ENCODE measurements at regions not wholly inside any gene's neighbourhood (a gene's known extent, or its start where the extent isn't known, plus 50 kb on each side); places are given as distances from the start of the nearest gene placed in this dataset.
"Not testable (repeated sequence)": the region's sequence is repeated elsewhere in the genome, so short reads cannot be mapped to it uniquely, and the experiment has no call there.

DNA sequence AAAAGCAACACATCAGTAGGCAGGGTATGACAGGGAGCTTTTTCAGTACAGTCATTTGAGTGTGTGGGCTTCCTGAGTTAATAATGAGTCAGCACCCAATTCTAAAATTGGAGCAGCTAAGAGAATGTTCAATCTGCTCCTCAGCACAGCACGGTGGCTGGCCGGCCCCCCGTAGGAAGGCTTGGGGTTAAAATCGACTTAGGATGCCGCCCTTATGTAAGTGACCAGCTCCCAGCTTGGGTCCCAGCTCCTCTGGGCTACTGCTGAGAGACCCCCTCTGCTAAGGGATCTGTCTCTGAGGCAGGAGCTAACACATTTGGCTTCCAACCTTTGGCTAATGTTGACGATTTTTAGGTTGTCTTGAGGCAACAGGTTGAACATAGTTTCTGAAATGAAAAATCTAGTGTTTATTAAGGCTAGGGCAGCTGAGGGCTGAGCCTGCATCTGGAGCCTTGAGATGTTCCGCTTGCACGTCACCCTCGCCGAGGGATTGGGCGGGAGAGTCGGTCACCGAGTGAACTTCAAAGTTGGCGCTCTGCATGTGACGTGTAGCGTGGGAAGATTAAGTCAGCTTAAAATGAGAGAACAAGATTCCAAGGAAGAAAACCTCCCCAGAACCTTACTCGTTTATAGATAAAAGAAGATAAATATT, 291.3 kb upstream of the PLGLB2 start:
- not testable (repeated sequence) for H3K27me3 Mint-ChIP-seq (ENCODE audit: low read depth); H3K9me3 Mint-ChIP-seq; DNase-seq (ENCODE audit: low spot score in 2 of 2, unreplicated experiment in 2 of 2); H3K36me3 Mint-ChIP-seq
- H3K4me3 Mint-ChIP-seq: peak overlapping the region; percentile 40
- peak overlapping the region; percentile 85 for H3K27ac Mint-ChIP-seq
- peaks cover 14% of the 10 kb centered on the region for H3K4me1 Mint-ChIP-seq

GRCh38 chr2:87457129-87457499, 290.8 kb upstream of the PLGLB2 start:
- H3K27ac Mint-ChIP-seq; H3K9me3 Mint-ChIP-seq; H3K36me3 Mint-ChIP-seq; H3K27me3 Mint-ChIP-seq (ENCODE audit: low read depth); DNase-seq (ENCODE audit: low spot score in 2 of 2, unreplicated experiment in 2 of 2); H3K4me3 Mint-ChIP-seq: not testable (repeated sequence)
- H3K4me1 Mint-ChIP-seq: peaks cover 14% of the 10 kb centered on the region

DNA sequence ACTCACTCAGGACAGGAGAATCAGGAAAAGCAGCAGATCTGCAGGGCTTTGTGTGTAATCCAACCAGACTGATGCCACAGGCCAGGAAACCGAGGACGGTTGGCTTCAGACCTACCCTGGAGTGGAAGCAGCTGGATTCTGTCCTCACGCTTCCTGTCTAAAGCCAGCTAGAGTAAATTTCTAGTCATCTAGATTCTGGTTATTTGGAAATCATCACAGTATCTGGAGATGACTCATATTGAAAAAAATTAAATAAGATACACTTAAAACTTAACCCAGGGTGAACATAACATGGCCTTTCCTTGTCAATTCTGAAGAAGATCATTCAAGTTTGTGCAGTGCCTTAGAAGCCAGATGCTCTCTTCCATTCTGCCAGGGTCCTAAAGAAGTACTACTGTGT, 288.9 kb upstream of the PLGLB2 start:
- not testable (repeated sequence) for H3K4me3 Mint-ChIP-seq; DNase-seq (ENCODE audit: low spot score in 2 of 2, unreplicated experiment in 2 of 2); H3K36me3 Mint-ChIP-seq; H3K9me3 Mint-ChIP-seq; H3K4me1 Mint-ChIP-seq; H3K27me3 Mint-ChIP-seq (ENCODE audit: low read depth); H3K27ac Mint-ChIP-seq

GRCh38 chr2:87460104-87460503, 287.8 kb upstream of the PLGLB2 start:
- H3K4me3 Mint-ChIP-seq; DNase-seq (ENCODE audit: low spot score in 2 of 2, unreplicated experiment in 2 of 2); H3K9me3 Mint-ChIP-seq; H3K27ac Mint-ChIP-seq; H3K36me3 Mint-ChIP-seq; H3K27me3 Mint-ChIP-seq (ENCODE audit: low read depth); H3K4me1 Mint-ChIP-seq: not testable (repeated sequence)

- not testable (repeated sequence) for H3K27ac Mint-ChIP-seq; DNase-seq (ENCODE audit: low spot score in 2 of 2, unreplicated experiment in 2 of 2); H3K36me3 Mint-ChIP-seq; H3K27me3 Mint-ChIP-seq (ENCODE audit: low read depth); H3K4me3 Mint-ChIP-seq; H3K4me1 Mint-ChIP-seq; H3K9me3 Mint-ChIP-seq
Observed at GRCh38 chr2:87460662-87461061, 287.2 kb upstream of the PLGLB2 start.

DNA sequence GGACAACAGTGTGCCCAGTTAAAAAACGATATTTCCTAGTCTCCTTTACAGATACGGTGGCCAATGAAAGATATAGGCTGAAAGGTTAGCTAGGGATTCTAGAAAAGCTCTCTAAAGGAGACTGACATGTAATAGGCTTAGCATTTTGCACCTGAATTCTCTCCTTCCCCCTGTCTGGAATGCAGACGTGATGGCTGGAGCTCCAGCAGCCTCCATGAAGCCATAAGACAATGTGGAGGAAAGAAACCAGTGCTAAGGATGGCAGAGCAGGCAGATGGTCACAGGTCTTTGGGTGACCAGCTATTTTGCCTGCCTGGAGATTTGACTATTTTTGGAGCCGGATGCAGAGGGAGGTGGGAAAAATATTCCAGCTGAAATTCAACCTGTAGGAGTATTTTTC, 286.2 kb upstream of the PLGLB2 start:
- not testable (repeated sequence) for H3K27ac Mint-ChIP-seq; H3K27me3 Mint-ChIP-seq (ENCODE audit: low read depth); H3K4me3 Mint-ChIP-seq; H3K9me3 Mint-ChIP-seq; H3K4me1 Mint-ChIP-seq; H3K36me3 Mint-ChIP-seq; DNase-seq (ENCODE audit: low spot score in 2 of 2, unreplicated experiment in 2 of 2)

DNA sequence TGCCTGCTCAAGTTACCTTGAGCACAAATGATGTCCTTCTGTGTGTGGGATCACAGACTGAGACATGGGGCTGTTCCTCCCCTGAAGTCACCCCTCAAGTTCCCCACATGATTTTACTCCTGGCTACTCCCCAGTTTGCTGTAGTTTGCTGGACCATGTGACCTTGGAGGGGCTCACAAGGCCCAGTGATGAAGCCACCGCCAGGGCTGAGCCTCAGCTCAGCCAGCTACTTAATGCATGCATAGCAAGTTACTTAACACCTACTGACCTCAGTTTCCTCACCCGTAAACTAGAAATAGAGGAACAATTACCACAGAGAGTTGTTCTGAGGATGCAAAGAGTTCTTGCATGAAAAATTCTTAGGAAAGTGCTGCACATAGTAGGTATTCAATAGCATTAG, 283.7 kb upstream of the PLGLB2 start:
- DNase-seq (ENCODE audit: low spot score in 2 of 2, unreplicated experiment in 2 of 2); H3K4me3 Mint-ChIP-seq; H3K27me3 Mint-ChIP-seq (ENCODE audit: low read depth); H3K4me1 Mint-ChIP-seq; H3K36me3 Mint-ChIP-seq; H3K27ac Mint-ChIP-seq; H3K9me3 Mint-ChIP-seq: not testable (repeated sequence)

GRCh38 chr2:87465730-87466129, 282.2 kb upstream of the PLGLB2 start:
- not testable (repeated sequence) for H3K4me3 Mint-ChIP-seq; H3K27me3 Mint-ChIP-seq (ENCODE audit: low read depth)

DNA sequence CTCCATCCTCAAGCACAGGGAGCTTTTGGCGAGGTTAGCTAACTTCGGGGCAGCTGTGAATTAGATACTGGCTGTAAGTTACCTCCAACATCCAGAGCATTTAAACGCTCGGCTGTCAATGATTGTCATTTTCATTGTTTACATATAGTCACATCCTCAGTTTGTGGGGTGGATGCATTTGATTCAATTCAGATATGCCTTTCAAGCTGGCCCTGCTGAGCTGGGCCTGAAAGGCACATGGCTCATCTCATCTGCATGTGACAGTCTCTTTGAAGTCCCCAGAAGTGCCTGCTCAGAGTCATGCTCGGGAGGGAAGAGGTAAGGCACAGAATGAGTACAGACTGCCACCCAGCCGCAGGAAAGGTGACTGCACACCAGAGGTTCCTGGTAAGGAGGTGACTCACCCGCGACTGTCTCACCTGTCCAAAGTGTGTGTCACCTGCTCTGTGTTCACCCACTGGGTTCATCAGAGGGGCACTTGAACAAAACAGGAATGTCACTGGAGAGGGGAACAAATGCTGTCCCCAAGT, 281.2 kb upstream of the PLGLB2 start:
- H3K36me3 Mint-ChIP-seq; H3K9me3 Mint-ChIP-seq; H3K27ac Mint-ChIP-seq; H3K4me3 Mint-ChIP-seq; H3K4me1 Mint-ChIP-seq; H3K27me3 Mint-ChIP-seq (ENCODE audit: low read depth); DNase-seq (ENCODE audit: low spot score in 2 of 2, unreplicated experiment in 2 of 2): not testable (repeated sequence)

More at GRCh38 chr2:87465730-87466129, 282.2 kb upstream of the PLGLB2 start:
- H3K4me1 Mint-ChIP-seq; H3K27ac Mint-ChIP-seq; DNase-seq (ENCODE audit: low spot score in 2 of 2, unreplicated experiment in 2 of 2); H3K36me3 Mint-ChIP-seq; H3K9me3 Mint-ChIP-seq: not testable (repeated sequence)

GRCh38 chr2:87468429-87468981, 279.4 kb upstream of the PLGLB2 start:
- H3K36me3 Mint-ChIP-seq; DNase-seq (ENCODE audit: low spot score in 2 of 2, unreplicated experiment in 2 of 2); H3K27me3 Mint-ChIP-seq (ENCODE audit: low read depth); H3K9me3 Mint-ChIP-seq; H3K4me3 Mint-ChIP-seq; H3K27ac Mint-ChIP-seq; H3K4me1 Mint-ChIP-seq: not testable (repeated sequence)

- not testable (repeated sequence) for H3K27me3 Mint-ChIP-seq (ENCODE audit: low read depth); H3K9me3 Mint-ChIP-seq; H3K4me1 Mint-ChIP-seq; H3K4me3 Mint-ChIP-seq; DNase-seq (ENCODE audit: low spot score in 2 of 2, unreplicated experiment in 2 of 2); H3K36me3 Mint-ChIP-seq
- peak overlapping the region; percentile 69 for H3K27ac Mint-ChIP-seq
Observed at GRCh38 chr2:87469180-87470151, 278.4 kb upstream of the PLGLB2 start.

- not testable (repeated sequence) for H3K4me3 Mint-ChIP-seq; H3K27ac Mint-ChIP-seq; H3K36me3 Mint-ChIP-seq; H3K9me3 Mint-ChIP-seq; DNase-seq (ENCODE audit: low spot score in 2 of 2, unreplicated experiment in 2 of 2); H3K27me3 Mint-ChIP-seq (ENCODE audit: low read depth); H3K4me1 Mint-ChIP-seq
Observed at GRCh38 chr2:87470381-87471380, 277.2 kb upstream of the PLGLB2 start.

- not testable (repeated sequence) for H3K27me3 Mint-ChIP-seq (ENCODE audit: low read depth); H3K9me3 Mint-ChIP-seq; H3K36me3 Mint-ChIP-seq; H3K27ac Mint-ChIP-seq; H3K4me3 Mint-ChIP-seq; DNase-seq (ENCODE audit: low spot score in 2 of 2, unreplicated experiment in 2 of 2)
- H3K4me1 Mint-ChIP-seq: peaks cover 10% of the 10 kb centered on the region
Observed at GRCh38 chr2:87471478-87471877, 276.4 kb upstream of the PLGLB2 start.
